Transverse colon (tissue), 4 donors: ENCODE measurements at regions not wholly inside any gene's neighbourhood (a gene's known extent, or its start where the extent isn't known, plus 50 kb on each side); places are given as distances from the start of the nearest gene placed in this dataset.

Experiments used
- CTCF ChIP-seq, 5 experiments: fragments of 200-600 bp in 3 of 5; fragments of 450-650 bp in 2 of 5; sonication (generic) in 3 of 5; IDR thresholded peaks; 1 replicate in 2 of 5; 2 replicates in 3 of 5; pipeline ENCODE4 v1.5.1; 2016 to 2017; ENCODE audit warnings: antibody characterized with exemption in 5 of 5, inconsistent platforms in 3 of 5, mild to moderate bottlenecking in 2 of 5, moderate library complexity in 1 of 5
- POLR2A ChIP-seq: fragments of 450-650 bp; IDR thresholded peaks from one replicate; pipeline ENCODE4 v1.6.1; 2016; ENCODE audit warnings: antibody characterized with exemption, mild to moderate bottlenecking, moderate library complexity
- POLR2AphosphoS5 ChIP-seq, 3 donors: sonication (generic); formaldehyde crosslinking; IDR thresholded peaks; one replicate each; pipeline ENCODE4 v1.6.1; 2016; ENCODE audit warnings: antibody characterized with exemption in 3 of 3

DNA sequence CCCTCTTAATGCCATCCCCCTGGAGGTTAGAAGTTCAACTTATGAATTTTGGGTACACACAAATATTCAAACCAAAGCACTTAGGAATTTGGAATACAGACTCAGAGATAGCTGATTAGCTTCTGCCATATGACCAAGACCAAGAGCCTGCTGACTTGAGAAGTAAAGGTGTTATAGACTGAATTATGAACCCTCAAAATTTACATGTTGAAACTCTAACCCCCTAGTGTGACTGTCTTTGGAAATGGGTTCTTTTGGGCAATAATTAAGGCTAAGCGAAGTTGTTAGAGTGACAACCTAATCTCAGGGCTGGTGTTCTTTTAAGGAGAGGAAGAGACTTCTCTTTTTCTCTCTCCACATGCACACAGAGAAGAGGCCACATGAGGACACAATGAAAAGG is 151.2 kb downstream of the COX18 start:
- TF ChIP-seq CTCF (IDR thresholded peaks at IDR 0.05) (no peak), POLR2AphosphoS5 (IDR thresholded peaks at IDR 0.05) (no peak), POLR2A (no peak)
